HEK293T (cell line): ENCODE measurements at regions not wholly inside any gene's neighbourhood (a gene's known extent, or its start where the extent isn't known, plus 50 kb on each side); places are given as distances from the start of the nearest gene placed in this dataset.

Source experiments
- ARNT ChIP-seq: fragments of 450-650 bp; IDR thresholded peaks from 2 replicates; pipeline ENCODE4 v1.6.1; 2017; ENCODE audit warnings: mild to moderate bottlenecking
- BHLHE40 ChIP-seq: fragments of 450-650 bp; IDR thresholded peaks from 2 replicates; pipeline ENCODE4 v1.6.1; 2016; ENCODE audit warnings: mild to moderate bottlenecking, moderate library complexity, borderline replicate concordance
- SP1 ChIP-seq: fragments of 450-650 bp; IDR thresholded peaks from 2 replicates; pipeline ENCODE4 v1.6.1; 2017

- TF ChIP-seq ARNT (no peak), SP1 (no peak), BHLHE40 (no peak)
These were observed 82.2 kb upstream of the WDR72 start for GRCh38 chr15:53841651-53842050.
